ENCODE measurements at regions not wholly inside any gene's neighbourhood (a gene's known extent, or its start where the extent isn't known, plus 50 kb on each side); places are given as distances from the start of the nearest gene placed in this dataset.

GRCh38 chr2:204108330-204108751, 171.8 kb downstream of the ICOS start:
- TF ChIP-seq CTCF (IDR thresholded peaks at IDR 0.05; ENCODE audit: poor library complexity) (peak; percentile 69), EZH2 (IDR thresholded peaks at IDR 0.05; ENCODE audit: borderline replicate concordance) (no peak), EZH2phosphoT487 (IDR thresholded peaks at IDR 0.05; ENCODE audit: low read depth, severe bottlenecking, unreplicated experiment) (no peak)
